ENCODE measurements at regions not wholly inside any gene's neighbourhood (a gene's known extent, or its start where the extent isn't known, plus 50 kb on each side); places are given as distances from the start of the nearest gene placed in this dataset.

GRCh38 chr16:87053016-87053982, 263.9 kb downstream of the C16orf95 start:
- peak in 2 of 3 donors; percentile 52 to 56 for DNase-seq (ENCODE audit: low read depth in 2 of 3, low spot score in 2 of 3)

GRCh38 chr16:87054154-87054553, 263.0 kb downstream of the C16orf95 start:
- no peak for DNase-seq (ENCODE audit: low read depth in 2 of 3, low spot score in 2 of 3)

GRCh38 chr16:87054856-87055255, 262.3 kb downstream of the C16orf95 start:
- no peak for DNase-seq (ENCODE audit: low read depth in 2 of 3, low spot score in 2 of 3)

- DNase-seq (ENCODE audit: low read depth in 2 of 3, low spot score in 2 of 3) = no peak
Observed at GRCh38 chr16:87056083-87056482, 261.1 kb downstream of the C16orf95 start.

- no peak for DNase-seq (ENCODE audit: low read depth in 2 of 3, low spot score in 2 of 3)
Observed at GRCh38 chr16:87056551-87056950, 260.6 kb downstream of the C16orf95 start.

- no peak for DNase-seq (ENCODE audit: low read depth in 2 of 3, low spot score in 2 of 3)
Observed at GRCh38 chr16:87057211-87057881, 259.8 kb downstream of the C16orf95 start.

GRCh38 chr16:87057951-87058560, 259.1 kb downstream of the C16orf95 start:
- DNase-seq (ENCODE audit: low read depth in 2 of 3, low spot score in 2 of 3) = no peak

- no peak for DNase-seq (ENCODE audit: low read depth in 2 of 3, low spot score in 2 of 3)
Observed at GRCh38 chr16:87058728-87059250, 258.4 kb downstream of the C16orf95 start.

- no peak for DNase-seq (ENCODE audit: low read depth in 2 of 3, low spot score in 2 of 3)
Observed at GRCh38 chr16:87060034-87060986, 256.9 kb downstream of the C16orf95 start.

GRCh38 chr16:87061243-87061920, 255.8 kb downstream of the C16orf95 start:
- DNase-seq (ENCODE audit: low read depth in 2 of 3, low spot score in 2 of 3) = no peak

GRCh38 chr16:87062569-87063442, 254.4 kb downstream of the C16orf95 start:
- DNase-seq (ENCODE audit: low read depth in 2 of 3, low spot score in 2 of 3) = peak; percentile 4 to 84 (median 72)

GRCh38 chr16:87063543-87063942, 253.6 kb downstream of the C16orf95 start:
- DNase-seq (ENCODE audit: low read depth in 2 of 3, low spot score in 2 of 3) = no peak

GRCh38 chr16:87064731-87065445, 252.3 kb downstream of the C16orf95 start:
- DNase-seq (ENCODE audit: low read depth in 2 of 3, low spot score in 2 of 3) = no peak

GRCh38 chr16:87065446-87066132, 251.6 kb downstream of the C16orf95 start:
- peak in 2 of 3 donors; percentile 22 to 53 for DNase-seq (ENCODE audit: low read depth in 2 of 3, low spot score in 2 of 3)

GRCh38 chr16:87066133-87067002, 250.8 kb downstream of the C16orf95 start:
- DNase-seq (ENCODE audit: low read depth in 2 of 3, low spot score in 2 of 3) = no peak

- DNase-seq (ENCODE audit: low read depth in 2 of 3, low spot score in 2 of 3) = no peak
Observed at GRCh38 chr16:87067003-87067556, 250.1 kb downstream of the C16orf95 start.
